ENCODE measurements at regions not wholly inside any gene's neighbourhood (a gene's known extent, or its start where the extent isn't known, plus 50 kb on each side); places are given as distances from the start of the nearest gene placed in this dataset.

DNA sequence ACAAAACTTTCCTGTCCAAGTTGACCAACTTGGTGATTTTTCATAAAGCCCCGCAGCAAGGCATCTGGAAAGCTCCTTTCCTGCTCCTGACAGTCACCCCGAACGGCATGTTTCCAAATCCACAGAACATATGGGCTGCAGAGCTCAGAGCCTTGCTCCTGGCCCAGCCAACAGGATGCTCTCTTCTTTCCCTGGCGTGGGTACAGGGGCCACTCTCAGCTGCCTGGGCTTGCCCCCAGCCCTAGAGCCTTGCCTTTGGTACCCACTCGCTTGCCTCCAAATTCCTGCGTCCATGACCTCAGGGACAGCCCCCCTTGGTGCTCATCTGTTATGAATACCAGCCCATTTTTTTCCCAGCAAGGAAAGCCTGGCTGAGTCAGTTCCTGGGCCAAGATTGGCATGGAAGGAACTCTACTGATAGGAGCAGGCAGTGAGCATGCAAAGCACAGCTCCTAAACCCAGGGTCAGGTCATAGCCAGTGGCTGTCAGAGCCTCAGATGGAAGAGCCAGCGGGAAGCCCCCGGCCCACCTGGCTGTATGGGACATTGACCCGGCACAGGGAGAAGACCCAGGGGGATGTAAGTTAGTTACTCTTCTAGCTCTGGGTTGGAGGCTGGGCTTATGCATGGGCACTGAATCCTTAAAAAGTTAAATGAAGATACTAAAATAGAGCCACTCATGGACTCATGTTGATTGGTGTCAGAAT is 105.3 kb upstream of the RTL1 start:
- Mint-ChIP-seq H3K36me3 (ENCODE audit: low read depth) (no peaks in the 10 kb centered on the region), H3K4me3 (no peak overlapping the region), H3K27ac (no peak overlapping the region), H3K27me3 (peaks cover 42% of the 10 kb centered on the region), H3K4me1 (ENCODE audit: low read depth) (no peaks in the 10 kb centered on the region), H3K9me3 (peaks cover 3% of the 10 kb centered on the region)
- Histone ChIP-seq H3K4me1 (ENCODE audit: insufficient read depth, low read length) (no peaks in the 10 kb centered on the region), H3K27me3 (ENCODE audit: control insufficient read depth in 1 of 2, insufficient read depth in 2 of 2, low read length in 2 of 2) (peaks cover 9 to 19% of the 10 kb centered on the region in 2 experiments), H3K27ac (ENCODE audit: low read depth in 1 of 2, low read length in 2 of 2) (no peak overlapping the region), H3K9me3 (ENCODE audit: control insufficient read depth in 1 of 2, insufficient read depth in 1 of 2, low read length in 2 of 2) (peaks cover 0 to 6% of the 10 kb centered on the region in 2 experiments), H3K36me3 (ENCODE audit: insufficient read depth, low read length) (no peaks in the 10 kb centered on the region), H3K4me3 (ENCODE audit: low read length) (no peak overlapping the region)
- DNase-seq: no peak
- ChIA-PET CTCF (no interaction called here), POLR2A (no interaction called here)
- no peak for ATAC-seq (ENCODE audit: poor library complexity)
- TF ChIP-seq, protein P1, sequence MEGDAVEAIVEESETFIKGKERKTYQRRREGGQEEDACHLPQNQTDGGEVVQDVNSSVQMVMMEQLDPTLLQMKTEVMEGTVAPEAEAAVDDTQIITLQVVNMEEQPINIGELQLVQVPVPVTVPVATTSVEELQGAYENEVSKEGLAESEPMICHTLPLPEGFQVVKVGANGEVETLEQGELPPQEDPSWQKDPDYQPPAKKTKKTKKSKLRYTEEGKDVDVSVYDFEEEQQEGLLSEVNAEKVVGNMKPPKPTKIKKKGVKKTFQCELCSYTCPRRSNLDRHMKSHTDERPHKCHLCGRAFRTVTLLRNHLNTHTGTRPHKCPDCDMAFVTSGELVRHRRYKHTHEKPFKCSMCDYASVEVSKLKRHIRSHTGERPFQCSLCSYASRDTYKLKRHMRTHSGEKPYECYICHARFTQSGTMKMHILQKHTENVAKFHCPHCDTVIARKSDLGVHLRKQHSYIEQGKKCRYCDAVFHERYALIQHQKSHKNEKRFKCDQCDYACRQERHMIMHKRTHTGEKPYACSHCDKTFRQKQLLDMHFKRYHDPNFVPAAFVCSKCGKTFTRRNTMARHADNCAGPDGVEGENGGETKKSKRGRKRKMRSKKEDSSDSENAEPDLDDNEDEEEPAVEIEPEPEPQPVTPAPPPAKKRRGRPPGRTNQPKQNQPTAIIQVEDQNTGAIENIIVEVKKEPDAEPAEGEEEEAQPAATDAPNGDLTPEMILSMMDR (IDR thresholded peaks at IDR 0.05): no peak
- intact Hi-C loops (cut with DNase I, micrococcal nuclease): no loop called here

GRCh38 chr14:101009531-101009930 is 106.0 kb upstream of the RTL1 start:
- Histone ChIP-seq H3K27me3 (ENCODE audit: control insufficient read depth in 1 of 2, insufficient read depth in 2 of 2, low read length in 2 of 2) (peaks cover 9 to 18% of the 10 kb centered on the region in 2 experiments), H3K4me3 (ENCODE audit: low read length) (no peak overlapping the region), H3K9me3 (ENCODE audit: control insufficient read depth in 1 of 2, insufficient read depth in 1 of 2, low read length in 2 of 2) (peaks cover 0 to 6% of the 10 kb centered on the region in 2 experiments), H3K36me3 (ENCODE audit: insufficient read depth, low read length) (no peaks in the 10 kb centered on the region), H3K4me1 (ENCODE audit: insufficient read depth, low read length) (no peaks in the 10 kb centered on the region), H3K27ac (ENCODE audit: low read depth in 1 of 2, low read length in 2 of 2) (no peak overlapping the region)
- Mint-ChIP-seq H3K27ac (no peak overlapping the region), H3K36me3 (ENCODE audit: low read depth) (no peaks in the 10 kb centered on the region), H3K4me3 (no peak overlapping the region), H3K4me1 (ENCODE audit: low read depth) (no peaks in the 10 kb centered on the region), H3K9me3 (peaks cover 3% of the 10 kb centered on the region), H3K27me3 (peaks cover 35% of the 10 kb centered on the region)
- ChIA-PET CTCF (no interaction called here), POLR2A (no interaction called here)
- intact Hi-C loops (cut with DNase I, micrococcal nuclease): no loop called here
- ATAC-seq (ENCODE audit: poor library complexity) (no peak), DNase-seq (no peak)
- TF ChIP-seq, protein P1 (IDR thresholded peaks at IDR 0.05): no peak

DNA sequence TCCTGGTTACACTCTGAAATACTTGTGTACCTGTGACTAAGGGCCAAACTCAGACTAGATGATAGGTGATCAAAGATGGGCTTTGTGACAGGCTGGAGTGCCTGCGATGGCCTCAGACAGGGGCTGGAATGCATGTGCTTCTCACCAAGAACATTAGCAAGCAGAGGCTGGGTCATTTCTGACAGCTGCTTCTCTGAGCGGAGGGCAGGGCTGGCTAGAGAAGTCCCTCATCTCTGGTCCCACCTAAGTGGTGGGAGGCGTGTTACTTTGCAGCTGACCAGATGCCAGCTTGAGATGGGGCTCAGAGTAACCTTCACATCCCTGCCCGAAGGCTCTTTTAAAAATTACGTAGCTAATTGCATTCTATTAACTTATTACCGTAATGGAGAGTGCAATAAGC is 106.8 kb upstream of the RTL1 start:
- H3K4me1 ChIP-seq (ENCODE audit: insufficient read depth, low read length): no peaks in the 10 kb centered on the region
- Mint-ChIP-seq H3K27me3 (peaks cover 27% of the 10 kb centered on the region), H3K27ac (no peak overlapping the region), H3K36me3 (ENCODE audit: low read depth) (no peaks in the 10 kb centered on the region), H3K9me3 (peaks cover 3% of the 10 kb centered on the region), H3K4me3 (no peak overlapping the region), H3K4me1 (ENCODE audit: low read depth) (no peaks in the 10 kb centered on the region)
- no peaks in the 10 kb centered on the region for H3K36me3 ChIP-seq (ENCODE audit: insufficient read depth, low read length)
- H3K27ac ChIP-seq (ENCODE audit: low read depth in 1 of 2, low read length in 2 of 2): no peak overlapping the region
- ATAC-seq (ENCODE audit: poor library complexity): no peak
- ChIA-PET POLR2A (no interaction called here), CTCF (no interaction called here)
- H3K27me3 ChIP-seq (ENCODE audit: control insufficient read depth in 1 of 2, insufficient read depth in 2 of 2, low read length in 2 of 2): peaks cover 7 to 10% of the 10 kb centered on the region in 2 experiments
- intact Hi-C loops (cut with DNase I, micrococcal nuclease): no loop called here
- TF ChIP-seq, protein P1 (IDR thresholded peaks at IDR 0.05): no peak
- no peak for DNase-seq
- H3K4me3 ChIP-seq (ENCODE audit: low read length): no peak overlapping the region
- peaks cover 0 to 6% of the 10 kb centered on the region in 2 experiments for H3K9me3 ChIP-seq (ENCODE audit: control insufficient read depth in 1 of 2, insufficient read depth in 1 of 2, low read length in 2 of 2)

Measured in CD4-positive, alpha-beta T cell (primary cell).